SHP77 (cell line): ENCODE measurements at regions not wholly inside any gene's neighbourhood (a gene's known extent, or its start where the extent isn't known, plus 50 kb on each side); places are given as distances from the start of the nearest gene placed in this dataset.
"Not testable (repeated sequence)": the region's sequence is repeated elsewhere in the genome, so short reads cannot be mapped to it uniquely, and the experiment has no call there.

Source experiments
- DNase-seq, 2 experiments: peaks; one replicate each; lab custom pipeline; 2025; lab: John Stamatoyannopoulos, UW

GRCh38 chrX:63466690-63467089 lies 115.6 kb upstream of the SPIN4 start:
- no peak for DNase-seq

GRCh38 chrX:63458981-63459380 lies 107.8 kb upstream of the SPIN4 start:
- DNase-seq = no peak

GRCh38 chrX:63453571-63453970 lies 102.4 kb upstream of the SPIN4 start:
- DNase-seq = no peak

GRCh38 chrX:63441717-63442116 lies 90.6 kb upstream of the SPIN4 start:
- DNase-seq = no peak

- DNase-seq = no peak
These were observed 88.4 kb upstream of the SPIN4 start for GRCh38 chrX:63439580-63439979.

- DNase-seq = no peak
These were observed 85.7 kb upstream of the SPIN4 start for GRCh38 chrX:63436865-63437264.

- DNase-seq = no peak
These were observed 83.5 kb upstream of the SPIN4 start for GRCh38 chrX:63434665-63435064.

GRCh38 chrX:63434206-63434605 lies 83.1 kb upstream of the SPIN4 start:
- no peak for DNase-seq

- no peak for DNase-seq
These were observed 78.9 kb upstream of the SPIN4 start for GRCh38 chrX:63430026-63430425.

- no peak for DNase-seq
These were observed 77.2 kb upstream of the SPIN4 start for GRCh38 chrX:63428348-63428747.

GRCh38 chrX:63426519-63426918 lies 75.4 kb upstream of the SPIN4 start:
- no peak for DNase-seq

GRCh38 chrX:63424063-63424462 lies 72.9 kb upstream of the SPIN4 start:
- DNase-seq = no peak

- no peak for DNase-seq
These were observed 70.3 kb upstream of the SPIN4 start for GRCh38 chrX:63421411-63421810.

- no peak for DNase-seq
These were observed 67.1 kb upstream of the SPIN4 start for GRCh38 chrX:63418211-63418610.

- no peak for DNase-seq
These were observed 66.5 kb upstream of the SPIN4 start for GRCh38 chrX:63417649-63418048.

GRCh38 chrX:63409934-63410333 lies 58.8 kb upstream of the SPIN4 start:
- DNase-seq = not testable (repeated sequence)

- no peak for DNase-seq
These were observed 56.9 kb upstream of the SPIN4 start for GRCh38 chrX:63408050-63408449.

- no peak for DNase-seq
These were observed 53.2 kb upstream of the SPIN4 start for GRCh38 chrX:63404332-63404731.

- DNase-seq = no peak
These were observed 51.0 kb upstream of the SPIN4 start for GRCh38 chrX:63402106-63402505.
